Mesenteric fat pad (tissue), 1 donor: ENCODE measurements at regions not wholly inside any gene's neighbourhood (a gene's known extent, or its start where the extent isn't known, plus 50 kb on each side); places are given as distances from the start of the nearest gene placed in this dataset.

Source experiments
- DNase-seq: peaks from one replicate; pipeline ENCODE4 v3.0.0-alpha.2; 2020; ENCODE audit warnings: low spot score
- donor health status: DM: yes; HTN: yes; CAD: no.

DNA sequence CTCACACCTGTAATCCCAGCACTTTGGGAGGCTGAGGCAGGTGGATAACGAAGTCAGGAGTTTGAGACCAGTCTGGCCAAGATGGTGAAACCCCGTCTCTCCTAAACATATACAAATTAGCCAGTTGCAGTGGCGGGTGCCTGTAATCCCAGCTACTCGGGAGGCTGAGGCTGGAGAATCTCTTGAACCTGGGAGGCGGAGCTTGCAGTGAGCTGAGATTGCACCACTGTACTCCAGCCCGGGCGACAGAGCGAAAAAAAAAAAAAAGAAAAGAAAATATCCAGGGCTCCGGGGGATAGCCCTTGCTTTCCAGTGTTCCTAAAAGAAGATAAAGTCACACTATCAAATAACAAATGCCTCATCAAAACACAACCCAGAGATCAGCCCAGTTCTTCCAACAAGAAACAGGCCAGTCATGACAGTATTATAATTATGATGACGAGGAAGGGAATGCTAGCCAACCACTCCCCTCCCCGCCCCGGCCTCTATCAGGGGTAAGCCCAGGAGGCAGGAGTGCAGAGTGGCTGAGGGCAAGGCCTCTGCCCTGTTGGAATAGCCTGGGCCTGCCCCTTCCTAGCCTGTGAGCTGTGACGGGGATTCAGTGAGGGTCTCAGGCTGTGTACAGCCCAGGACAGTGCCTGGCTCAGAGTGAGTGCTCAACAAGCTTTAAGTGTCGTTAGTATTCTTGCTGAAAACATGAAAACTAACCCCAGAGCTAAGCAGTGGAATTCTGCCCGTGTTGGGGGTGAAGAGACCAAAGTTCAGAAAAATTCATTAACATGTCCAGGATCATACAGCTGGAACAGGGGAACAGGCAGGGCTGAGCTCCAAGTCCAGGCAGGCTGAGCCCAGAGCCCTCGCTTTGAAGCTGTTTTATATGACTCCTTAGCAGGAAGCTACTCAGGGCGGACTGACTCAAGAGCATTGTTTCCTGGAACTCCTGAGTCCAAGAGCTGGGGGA, 54.3 kb downstream of the FAM241B start:
- peak; percentile 89 for DNase-seq

GRCh38 chr10:69684981-69685353, 54.9 kb downstream of the FAM241B start:
- DNase-seq, result peak; percentile 77

GRCh38 chr10:69685426-69685801, 55.4 kb downstream of the FAM241B start:
- DNase-seq, result peak; percentile 43

- peak; percentile 75 for DNase-seq
These were observed 55.9 kb downstream of the FAM241B start for GRCh38 chr10:69685802-69686585.

DNA sequence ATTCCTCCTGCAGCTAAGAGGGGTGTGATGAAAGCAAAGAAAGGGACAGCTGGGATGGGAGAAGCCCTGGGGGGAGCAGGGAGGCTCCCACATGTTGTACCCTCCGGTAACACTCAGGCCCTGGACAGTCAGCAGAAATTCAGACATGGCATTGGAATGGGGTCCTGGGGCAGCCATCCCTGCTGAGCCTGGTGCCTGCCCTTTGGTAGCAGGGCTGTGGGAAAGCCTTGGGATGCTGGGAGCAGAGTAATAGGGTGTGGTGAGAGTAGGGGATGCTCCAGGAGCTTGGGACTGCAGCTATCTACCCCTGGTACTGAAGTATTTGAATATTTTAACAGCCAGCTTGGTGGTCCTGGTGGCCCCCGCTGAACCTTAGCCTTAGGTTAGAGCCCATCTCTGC, 56.8 kb downstream of the FAM241B start:
- DNase-seq, result peak; percentile 64

- DNase-seq, result peak; percentile 49
These were observed 57.4 kb downstream of the FAM241B start for GRCh38 chr10:69687426-69687825.

- peak; percentile 64 for DNase-seq
These were observed 62.2 kb downstream of the FAM241B start for GRCh38 chr10:69692267-69692666.

DNA sequence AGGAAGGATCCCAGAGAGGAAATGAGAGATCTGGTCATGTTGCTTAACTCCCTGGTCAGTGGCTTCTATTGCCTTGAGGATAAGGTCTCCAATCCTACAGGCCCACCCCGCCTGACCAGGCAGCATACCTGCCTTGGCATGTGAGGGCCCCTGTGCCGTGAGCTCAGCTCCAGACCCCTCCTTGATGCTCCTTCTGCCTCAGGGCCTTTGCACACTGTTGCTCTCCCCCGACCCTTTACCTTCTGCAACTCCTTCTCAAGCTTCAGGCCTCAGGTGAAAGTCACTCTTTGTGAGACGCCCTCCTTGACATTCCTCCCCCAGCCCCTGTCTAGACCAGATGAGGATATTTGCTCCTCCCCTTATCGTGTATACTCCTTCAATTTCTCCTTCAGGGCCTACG, 62.8 kb downstream of the FAM241B start:
- DNase-seq, result peak; percentile 33

GRCh38 chr10:69693886-69694285, 63.8 kb downstream of the FAM241B start:
- peak; percentile 43 for DNase-seq

- no peak for DNase-seq
These were observed 66.2 kb downstream of the FAM241B start for GRCh38 chr10:69696073-69696731.

DNA sequence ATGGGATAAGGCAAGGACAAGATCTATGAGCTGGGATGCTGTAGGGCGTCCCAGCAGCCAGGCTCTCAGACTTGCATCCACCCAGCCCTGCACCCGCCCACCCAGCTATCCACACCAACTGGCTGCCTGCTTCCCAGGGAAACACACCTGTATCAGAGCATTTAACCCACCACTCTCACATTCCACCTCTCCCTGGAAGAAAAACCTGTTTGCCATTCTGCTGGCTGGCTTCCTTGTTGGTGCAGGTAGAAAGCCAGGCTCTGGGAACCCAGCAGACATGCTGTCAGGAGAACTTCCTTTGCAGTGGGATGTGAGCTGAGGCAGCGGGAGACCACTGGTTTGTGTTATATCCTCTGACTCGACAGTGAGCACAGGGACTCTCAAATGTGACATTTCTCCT, 67.0 kb downstream of the FAM241B start:
- no peak for DNase-seq

GRCh38 chr10:69703256-69703655, 73.2 kb downstream of the FAM241B start:
- DNase-seq, result no peak

DNA sequence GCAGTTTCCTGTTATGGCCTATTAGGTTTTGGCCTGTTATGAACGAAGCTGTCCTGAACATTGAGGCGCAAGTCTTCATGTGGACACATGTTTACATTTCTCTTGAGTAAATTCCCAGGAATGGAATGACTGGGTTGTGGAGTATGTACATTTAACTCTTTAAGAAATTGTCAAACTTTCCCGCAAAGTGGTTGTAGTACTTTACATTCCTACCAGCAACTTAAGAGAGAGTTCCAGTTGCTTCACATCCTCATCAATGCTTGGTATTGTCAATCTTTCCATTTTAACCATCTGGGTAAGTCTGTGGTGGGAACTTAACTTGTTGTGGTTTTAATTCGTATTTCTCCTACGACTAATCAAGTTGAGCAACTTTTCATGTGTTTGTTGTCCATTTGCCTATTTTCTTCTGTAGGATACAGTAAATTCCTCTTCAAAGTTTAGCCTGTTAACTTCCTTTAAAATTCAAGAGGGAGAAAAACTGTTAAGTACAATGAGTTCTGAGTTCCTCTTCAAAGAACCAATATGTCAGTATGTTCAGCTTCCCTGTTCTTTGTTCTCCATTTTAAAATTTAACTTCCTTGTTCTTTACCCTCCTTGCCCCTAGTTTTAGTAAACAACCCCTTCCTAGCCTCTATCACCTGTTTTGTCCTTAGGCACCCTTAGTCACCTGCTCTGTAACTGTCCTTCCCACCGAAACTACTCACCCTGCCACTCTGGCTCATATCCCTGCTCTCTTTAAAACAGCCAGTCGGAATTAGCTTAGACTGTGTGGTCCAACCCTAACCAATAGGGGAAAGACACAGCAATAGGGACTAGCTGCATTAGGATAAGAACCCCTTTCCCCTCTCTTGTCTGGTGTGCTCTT, 74.0 kb downstream of the FAM241B start:
- DNase-seq, result no peak

GRCh38 chr10:69709366-69709941, 79.4 kb downstream of the FAM241B start:
- DNase-seq, result peak; percentile 43

DNA sequence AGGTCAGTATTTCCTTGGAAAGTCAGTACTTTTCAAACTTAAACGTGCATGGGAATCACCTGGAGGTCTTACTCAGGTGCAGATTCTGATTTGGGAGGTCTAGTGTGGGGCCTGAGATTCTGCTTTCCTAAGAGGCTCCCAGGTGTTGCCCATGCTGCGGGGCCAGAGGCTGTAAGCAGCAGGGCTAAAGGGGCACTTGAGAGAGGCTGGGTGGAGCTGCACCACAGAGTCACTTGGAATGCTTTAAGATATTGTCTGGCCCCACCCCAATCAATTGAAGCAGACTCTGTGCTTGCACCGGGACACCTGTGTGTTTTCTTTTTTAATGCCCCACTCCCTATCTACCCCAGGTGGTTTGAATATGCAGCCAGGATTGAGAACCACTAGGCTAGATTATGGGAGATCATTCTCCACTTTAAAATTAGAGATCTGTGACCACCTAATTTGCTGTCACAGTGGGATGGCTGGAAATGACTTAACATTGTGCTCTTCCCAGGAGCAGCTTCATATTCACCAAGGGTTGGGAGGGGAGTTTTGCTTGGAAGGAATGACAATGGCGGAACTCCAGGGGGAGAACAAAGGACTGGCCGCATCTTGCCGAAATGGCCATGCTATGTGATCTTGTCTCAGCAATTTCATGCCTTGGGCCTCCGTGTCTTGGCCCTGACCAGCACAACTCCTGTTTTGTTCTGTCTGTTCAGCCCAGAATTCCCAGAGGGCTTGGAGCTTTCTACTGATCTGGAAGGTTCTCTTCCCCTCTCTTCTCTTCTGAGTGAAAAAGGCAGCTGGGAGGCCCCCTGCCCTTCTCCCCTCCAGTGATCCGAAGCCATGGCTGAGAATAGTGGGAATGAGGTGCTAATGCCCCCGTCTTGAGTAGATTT, 80.2 kb downstream of the FAM241B start:
- DNase-seq, result peak; percentile 37

DNA sequence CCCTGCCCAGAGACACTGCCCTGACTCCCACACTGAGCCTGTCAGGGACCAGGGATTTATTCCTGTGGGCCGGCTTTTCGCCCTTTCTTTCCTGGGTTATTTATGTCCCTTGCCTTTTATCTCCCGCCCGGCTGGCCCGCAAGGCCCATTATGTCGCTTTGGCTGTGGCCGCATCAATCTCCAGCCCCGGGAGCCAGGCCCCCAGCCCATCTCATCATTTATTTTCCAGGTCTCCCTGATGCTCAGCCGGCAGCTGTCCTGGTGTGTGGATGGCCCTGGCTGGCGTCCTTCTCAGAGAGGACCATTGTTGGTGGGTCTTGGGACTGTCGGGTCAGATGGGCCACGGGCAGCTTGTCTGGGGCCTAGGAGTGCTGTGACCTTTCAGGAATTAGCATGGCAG, 82.3 kb downstream of the FAM241B start:
- DNase-seq, result peak; percentile 80

- DNase-seq, result no peak
These were observed 84.5 kb downstream of the FAM241B start for GRCh38 chr10:69714572-69714971.

- peak; percentile 49 for DNase-seq
These were observed 85.3 kb downstream of the FAM241B start for GRCh38 chr10:69715156-69715898.
